HG03095 (cell line): ENCODE measurements at regions not wholly inside any gene's neighbourhood (a gene's known extent, or its start where the extent isn't known, plus 50 kb on each side); places are given as distances from the start of the nearest gene placed in this dataset.

ENCODE experiments used
- ATAC-seq: cut with Tn5 transposase; IDR thresholded peaks from one replicate; pipeline ENCODE4 v1.9.1; 2021; ENCODE audit warnings: moderate library complexity; ENCODE audit not compliant: unreplicated experiment

DNA sequence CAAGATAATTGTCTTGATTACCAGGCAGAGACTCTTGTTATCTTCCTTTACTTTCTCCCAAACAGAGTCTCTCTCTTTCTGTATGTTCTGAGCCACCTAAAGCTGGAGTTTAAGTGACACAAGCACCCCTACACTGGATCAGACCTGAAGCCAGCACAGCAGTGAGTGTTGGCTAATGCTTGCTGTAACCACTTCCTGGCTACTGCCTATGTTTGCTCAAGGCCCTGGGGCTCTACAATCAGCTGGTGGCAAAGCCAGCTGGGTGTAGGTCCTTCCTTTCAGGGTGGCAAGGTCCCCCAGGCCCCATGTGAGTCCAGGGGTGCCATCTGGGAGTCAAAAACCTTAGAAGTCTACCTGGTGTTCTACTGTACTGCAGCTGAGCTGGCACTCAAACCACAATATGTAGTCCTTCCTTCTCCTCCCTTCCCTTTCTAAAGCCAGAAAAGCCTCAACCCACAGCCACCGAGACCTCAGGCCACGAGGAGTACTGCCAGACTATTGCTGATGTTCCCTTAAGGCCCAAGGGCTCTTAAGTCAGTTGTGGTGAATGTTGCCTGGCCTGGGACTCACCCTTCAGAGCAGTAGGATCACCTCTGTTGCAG, 416.3 kb downstream of the ADRA2A start:
- no peak for ATAC-seq

DNA sequence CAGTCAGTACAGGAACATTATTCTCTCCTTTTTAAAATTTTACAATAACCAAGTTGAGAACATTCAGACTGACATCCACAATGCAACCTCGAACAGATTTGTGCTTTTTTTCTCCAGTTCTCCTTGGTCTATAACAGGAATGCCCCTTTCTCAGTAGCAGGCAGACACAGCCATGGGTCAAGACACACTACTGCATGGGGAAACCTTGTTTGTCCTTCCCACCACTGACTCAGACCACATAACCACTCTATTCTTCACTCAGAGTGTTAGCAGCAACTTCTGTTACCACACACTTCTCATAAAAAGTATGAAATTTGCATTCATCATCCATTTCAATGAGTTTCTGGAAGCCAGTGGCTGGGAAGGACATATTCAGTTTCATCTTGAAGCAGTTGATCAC, 421.7 kb downstream of the ADRA2A start:
- ATAC-seq: no peak

DNA sequence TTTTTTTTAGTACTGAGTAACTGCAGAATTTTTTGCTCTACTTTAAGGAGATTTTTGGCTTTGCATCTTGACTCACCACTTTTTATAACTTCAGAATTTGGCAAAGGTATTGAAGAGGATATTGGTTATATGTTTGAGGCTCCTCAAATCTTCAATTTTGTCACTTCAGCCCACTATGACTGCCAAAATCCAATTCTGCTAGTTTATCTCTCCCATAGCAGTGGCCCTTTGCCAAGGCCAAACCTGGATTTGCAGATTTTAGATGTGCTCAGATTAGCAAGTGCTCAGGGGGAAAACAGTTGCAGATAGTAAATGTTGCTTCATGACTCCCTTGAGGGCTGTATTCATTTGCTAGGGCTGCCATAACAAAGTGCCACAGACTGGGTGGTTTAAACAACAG, 427.5 kb downstream of the ADRA2A start:
- no peak for ATAC-seq

DNA sequence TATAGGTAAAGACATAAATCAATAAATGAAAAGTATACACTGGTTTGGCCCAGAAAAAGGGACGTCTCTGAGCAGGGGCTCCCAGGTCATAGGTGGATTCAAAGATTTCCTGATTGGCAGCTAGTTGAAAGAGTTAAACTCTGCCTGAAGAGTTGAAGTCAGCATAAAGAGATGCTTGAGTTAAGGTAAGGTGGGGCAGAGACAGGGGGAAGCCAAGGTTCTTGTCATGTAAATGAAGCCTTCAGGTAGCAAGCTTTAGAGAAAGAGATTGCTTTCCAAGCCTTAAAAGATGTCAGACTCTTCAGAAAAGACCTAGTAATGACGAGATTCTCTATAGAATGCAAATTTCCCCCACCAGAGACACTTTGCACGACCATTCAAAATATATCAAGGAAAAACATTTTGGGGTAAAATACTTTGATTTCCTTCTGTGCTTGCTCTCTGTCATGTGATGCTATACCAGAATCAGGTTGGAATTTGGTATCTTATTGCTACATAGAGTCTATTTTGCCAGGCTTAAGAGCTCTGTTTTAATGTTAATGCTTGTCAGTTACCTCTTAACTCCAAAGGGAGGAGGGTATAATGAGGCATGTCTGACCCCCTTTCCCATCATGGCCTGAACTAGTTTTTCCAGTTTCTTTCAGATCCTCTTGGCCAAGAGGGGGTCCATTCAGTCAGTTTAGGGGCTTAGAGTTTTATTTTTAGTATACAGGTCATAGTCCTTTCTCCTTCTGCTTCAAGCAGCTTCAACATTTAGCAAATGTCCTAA, 429.6 kb downstream of the ADRA2A start:
- ATAC-seq: no peak

DNA sequence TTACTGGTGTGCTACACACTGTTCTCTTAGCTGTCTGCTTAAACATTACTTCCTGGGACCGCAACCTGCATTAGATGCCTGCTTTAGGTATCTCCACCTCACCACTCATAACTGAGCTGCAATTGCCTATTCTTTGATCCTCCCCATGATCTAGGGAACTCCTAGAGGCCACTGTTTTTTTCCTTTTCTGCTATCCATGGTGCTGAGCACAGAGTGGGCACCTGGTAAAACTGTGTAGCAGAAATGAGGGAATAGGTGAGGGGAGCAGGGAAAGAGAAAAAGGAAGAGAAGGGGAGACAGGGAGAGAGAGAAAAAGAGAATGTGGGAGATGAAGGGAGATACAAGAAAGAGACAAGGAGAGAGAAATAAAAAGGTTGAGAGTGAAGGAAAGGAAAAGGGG, 434.9 kb downstream of the ADRA2A start:
- no peak for ATAC-seq

DNA sequence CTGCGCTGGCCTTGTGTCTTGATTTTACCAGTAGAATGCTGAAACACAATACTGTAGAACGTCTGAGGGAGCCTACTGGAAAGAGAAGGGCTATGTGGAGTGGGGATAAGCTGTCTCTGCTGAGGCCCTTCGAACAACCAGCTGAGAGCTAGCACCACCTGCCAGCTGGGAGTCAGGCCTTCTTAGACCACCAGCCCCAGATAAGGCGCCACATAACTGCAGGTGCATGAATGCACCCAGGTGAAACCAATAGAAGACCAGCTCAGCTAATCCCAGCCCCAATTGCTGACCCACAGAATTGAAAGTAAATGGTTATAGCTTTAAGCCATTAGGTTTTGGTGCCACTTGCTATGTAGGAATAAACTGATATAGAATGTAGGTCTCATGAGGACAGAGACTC, 438.4 kb downstream of the ADRA2A start:
- ATAC-seq: no peak

DNA sequence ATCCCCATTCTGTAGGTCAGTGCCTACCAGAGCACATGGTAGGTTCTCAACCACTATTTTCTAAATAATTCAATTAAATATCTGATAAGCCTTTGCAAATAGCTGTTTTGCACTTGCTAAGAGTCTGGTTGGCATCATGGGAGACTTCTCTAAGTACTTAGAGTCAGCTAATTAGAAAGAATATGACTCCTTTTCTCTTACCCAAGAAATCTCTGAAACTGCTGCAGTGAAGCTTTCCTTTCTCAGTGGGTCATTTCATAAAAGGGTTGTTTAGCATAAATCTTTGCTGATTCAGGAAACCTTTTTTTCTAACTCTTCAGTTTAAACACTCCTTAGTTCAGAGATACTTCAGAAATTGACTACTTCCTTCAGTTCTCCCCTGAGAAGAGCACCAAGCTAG, 438.9 kb downstream of the ADRA2A start:
- no peak for ATAC-seq

DNA sequence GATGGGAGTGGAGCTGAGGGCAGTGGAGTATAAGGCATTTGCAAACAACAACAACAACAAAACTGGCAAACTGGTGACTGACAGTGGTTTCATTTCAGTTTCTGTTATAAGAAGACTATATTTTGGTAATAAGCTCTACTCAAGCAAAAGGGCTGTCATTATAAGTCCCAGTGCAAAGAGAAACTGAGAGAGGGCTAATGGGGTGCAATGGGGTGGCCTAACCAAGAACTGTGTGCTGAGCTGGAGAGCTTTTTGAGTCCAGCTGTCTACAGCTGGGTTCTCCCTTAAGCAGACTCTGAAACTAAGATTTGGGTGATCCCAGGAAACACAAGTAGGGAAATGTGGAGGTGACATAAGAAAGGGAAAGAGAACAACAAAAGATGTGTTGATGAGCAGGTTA, 439.3 kb downstream of the ADRA2A start:
- no peak for ATAC-seq

DNA sequence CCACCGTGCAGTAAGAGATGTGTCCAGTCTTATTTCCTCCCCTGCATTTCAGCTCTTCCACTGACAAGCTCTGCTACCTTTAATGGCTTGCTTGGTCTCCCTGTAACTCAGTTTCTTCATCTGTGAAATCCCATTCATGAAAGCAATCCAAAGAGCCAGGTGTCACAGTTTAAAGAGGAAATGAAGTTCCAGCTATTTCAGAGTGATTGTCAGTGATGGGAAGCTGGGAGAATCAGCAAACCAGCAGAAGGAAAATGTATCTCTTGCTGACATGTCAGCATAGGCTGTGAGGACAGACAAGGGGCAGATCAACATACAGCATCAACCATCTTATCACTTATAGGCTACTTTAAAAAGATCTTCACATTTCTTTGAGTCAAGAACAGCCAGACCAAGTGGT, 445.3 kb downstream of the ADRA2A start:
- ATAC-seq: no peak

DNA sequence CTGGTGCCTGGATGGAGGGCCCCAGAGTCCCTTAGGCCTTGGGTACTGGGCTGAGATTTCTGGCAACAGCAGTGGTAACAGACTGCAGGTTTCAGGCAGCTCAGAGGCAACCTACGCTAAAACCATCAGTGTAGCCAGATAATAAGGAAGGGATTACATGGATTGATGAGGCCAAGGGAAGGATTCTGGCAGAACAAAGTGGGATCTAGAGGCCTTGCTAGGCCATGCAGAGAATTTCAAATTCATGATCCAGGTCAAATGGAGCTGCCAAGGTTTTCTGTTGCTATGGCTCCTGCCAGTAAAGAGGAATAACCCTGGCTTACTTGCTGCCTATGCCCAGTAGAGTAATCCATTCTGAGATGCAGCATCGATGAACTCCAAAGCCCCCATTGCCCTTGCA, 445.7 kb downstream of the ADRA2A start:
- ATAC-seq: no peak

DNA sequence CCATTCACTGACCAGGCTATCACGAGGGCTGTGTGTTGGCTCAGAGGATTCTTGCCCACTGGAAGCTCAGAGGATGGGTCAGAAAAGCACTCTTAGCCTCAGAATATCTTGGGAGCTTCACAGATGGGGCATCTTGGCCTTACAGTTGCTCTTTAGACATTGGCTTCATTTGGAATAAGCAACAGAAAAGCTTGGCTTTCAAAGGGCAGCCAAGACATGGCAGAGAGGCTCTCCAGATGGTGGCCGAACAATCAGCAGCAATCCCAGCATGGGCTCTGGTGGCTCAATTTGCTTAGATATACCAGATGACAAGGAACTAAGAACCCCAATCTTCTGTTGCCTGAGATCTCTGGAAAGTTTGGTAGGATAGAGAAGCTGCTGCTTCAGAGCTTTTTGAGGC, 446.2 kb downstream of the ADRA2A start:
- no peak for ATAC-seq

DNA sequence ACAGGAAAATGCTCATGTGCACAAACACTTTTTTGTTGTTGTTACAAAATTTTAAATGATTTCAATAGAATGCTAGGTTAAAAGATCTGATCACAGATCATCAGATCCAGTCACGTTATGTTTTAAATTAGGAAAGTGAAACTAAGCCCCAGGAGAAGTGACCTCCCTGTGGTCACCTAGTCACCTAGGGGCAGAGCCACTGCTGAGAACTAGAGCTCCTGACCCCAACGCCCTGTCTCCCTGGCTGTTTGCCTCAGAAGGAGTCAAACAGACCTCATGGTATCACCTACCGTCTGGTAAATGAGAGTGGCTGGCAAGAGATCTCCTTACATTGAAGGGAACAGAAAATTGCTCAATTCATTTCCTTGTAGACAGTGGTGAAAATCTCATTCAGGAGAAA, 447.3 kb downstream of the ADRA2A start:
- ATAC-seq: no peak

DNA sequence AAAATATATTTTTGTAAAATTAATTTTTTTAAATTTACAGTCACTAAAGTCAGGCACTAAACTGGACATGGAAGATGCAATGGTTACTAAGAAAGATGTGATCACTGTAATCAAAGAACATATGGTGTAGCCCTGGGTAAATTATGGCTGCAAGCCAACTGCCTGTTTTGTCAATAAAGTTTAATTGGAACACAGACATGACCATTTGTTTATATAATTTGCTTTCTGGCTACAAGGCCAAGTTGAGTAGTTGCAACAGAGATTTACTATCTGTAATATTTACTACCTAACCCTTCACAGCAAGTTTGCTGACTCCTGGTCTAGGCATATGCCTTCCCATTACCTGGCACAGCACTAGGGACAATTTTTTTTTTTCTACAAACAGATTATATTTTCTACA, 448.9 kb downstream of the ADRA2A start:
- ATAC-seq: no peak

DNA sequence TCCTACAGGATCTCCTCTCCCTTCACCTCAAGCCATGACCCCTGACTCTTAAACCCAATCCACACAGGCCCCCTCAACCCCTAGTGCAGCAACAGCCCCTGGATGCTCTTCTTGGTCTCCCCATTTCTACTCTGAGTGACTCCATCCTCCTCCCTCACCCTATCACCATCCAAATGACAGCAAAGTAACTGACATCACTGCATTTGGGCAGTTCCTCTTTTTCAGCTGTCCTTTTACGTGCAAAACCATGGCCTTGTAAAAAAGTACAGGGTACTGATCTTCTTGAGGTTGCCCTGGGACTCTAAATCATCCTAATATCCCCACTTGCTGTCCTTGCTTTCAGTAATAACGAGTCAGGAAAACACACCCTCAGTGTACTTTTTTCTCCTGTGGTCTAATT, 454.9 kb downstream of the ADRA2A start:
- ATAC-seq: no peak

DNA sequence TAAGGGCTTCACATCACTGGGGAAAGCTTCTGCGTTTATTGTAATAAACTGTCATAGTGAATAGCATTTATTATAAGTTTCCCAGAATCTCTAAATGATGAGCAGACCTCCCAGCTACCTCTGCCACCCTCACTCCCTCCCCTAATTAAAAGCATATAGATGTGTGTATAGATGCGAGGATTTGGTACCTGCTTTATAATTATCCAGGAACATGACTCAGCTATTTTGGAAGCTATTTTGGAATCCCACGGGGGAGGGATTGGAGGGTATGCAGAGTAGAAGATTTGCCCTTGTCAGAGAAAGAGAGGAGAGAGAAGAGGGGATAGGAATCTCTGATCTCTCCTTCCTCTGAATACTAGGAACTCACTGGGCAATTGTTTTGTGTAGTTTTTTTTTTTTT, 455.3 kb downstream of the ADRA2A start:
- ATAC-seq: no peak

DNA sequence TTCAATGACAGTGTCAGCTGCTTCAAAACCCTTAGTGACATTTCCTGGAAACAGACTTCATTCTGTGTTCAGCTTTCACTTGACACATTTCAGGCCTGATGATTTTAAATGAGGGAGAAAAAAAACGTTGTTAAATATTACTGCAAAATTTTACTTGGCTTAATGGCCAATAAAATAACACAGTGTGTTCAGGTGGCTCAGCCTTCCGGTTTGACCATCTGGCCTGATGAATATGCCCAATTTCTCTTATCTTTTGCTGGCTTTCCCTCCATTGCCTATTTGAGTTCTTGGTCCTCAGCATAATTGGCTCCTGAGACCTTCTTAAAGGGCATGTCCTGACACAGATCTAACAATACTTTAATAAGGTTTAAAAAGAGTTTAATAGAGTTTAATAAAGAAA, 462.4 kb downstream of the ADRA2A start:
- no peak for ATAC-seq

DNA sequence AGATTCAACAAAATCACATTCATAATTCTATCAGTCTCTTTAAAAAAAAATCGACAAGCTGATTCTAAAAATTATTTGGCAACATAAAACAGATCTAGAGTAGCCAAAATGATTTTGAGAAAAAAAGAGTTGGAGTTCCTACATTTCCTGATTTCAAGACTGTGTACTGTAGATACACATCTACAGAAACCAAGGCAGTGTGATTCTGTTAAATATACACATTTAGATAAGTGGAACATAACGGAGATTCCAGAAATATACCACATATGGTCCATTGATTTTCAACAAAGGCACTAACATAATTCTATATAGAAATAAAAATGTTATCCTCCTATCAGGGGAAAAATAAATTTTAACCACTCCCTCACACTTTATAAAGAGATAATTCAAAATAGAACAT, 467.0 kb downstream of the ADRA2A start:
- ATAC-seq: no peak

DNA sequence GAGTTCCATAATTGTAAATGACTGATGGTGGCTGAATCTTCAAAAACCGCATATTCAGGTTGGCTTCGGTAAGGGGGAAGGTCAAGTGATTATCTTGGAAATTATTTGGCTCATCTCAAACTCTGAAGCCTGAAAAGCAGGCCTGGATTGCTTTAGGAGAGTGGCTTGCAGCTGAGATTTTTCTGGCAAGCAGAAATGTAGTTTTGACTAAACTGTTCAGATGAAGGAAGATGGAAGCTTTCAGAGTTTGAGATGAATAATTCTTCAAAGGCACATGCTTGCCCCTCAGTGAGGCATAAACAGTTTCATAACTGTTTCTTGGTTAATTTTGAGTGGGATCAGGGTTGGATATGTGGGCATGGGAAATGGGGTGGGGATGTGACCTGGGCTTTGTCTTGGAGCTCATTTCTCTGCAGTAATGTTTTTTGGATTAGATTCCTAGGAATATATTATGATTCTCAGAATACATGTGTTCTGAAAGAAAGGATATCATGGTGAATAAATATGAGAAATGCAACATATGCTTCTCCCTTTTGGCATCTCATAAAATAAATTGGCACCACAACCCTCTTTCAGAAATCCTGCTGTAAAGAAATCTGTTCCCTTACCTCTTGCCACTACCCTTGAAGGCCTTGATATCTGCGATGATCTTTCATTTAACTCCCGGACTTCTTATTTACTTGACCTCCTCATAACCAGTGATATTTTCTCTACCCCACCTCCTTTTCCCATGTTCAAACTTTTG, 469.2 kb downstream of the ADRA2A start:
- no peak for ATAC-seq

DNA sequence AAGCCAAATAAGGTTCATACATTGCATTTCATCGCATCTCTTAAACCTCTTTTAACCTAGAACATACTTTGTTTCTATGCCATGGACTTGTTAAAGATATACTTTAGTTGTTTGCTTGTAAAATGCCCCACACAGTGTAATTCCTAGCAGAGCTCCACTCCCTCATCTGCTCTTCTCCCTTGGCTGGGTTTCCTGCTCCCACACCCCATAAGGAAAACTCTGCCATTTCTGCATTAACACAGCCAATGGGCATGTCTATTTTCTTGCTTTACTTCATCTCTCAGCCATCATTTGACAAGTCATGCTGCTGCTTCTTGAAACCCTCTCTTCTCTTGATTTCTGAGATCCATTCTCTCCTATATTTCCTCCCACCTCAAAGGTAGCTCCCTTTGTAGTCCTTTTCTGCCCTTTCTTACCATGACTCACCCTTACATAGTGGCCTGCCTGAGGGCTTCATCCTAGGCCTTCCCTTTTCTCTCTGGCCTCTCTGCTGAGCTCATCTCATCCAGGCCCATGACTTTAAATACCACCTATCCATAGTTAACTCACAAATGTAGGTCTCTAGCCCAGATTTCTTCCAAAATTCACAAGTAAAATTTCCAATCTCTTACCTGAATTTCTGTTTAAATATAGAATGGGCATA, 471.4 kb downstream of the ADRA2A start:
- no peak for ATAC-seq

DNA sequence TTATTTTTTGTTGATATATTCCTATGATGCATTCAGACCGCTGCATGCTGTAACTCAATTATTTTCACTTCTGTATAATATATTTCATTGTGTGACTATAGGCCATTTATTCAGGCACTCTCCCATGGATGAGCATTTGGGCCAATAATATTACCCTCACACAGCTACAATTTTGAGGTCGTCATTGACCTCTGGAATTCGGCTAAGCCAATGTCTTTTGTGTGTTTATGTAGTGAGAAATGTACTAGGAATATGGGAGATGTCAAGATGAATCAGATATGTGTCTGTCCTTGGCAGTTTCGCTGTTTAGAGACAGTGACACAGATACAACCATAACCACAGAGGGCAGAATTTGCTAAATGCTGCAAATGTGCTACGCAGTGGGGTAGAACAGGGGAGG, 474.2 kb downstream of the ADRA2A start:
- no peak for ATAC-seq

DNA sequence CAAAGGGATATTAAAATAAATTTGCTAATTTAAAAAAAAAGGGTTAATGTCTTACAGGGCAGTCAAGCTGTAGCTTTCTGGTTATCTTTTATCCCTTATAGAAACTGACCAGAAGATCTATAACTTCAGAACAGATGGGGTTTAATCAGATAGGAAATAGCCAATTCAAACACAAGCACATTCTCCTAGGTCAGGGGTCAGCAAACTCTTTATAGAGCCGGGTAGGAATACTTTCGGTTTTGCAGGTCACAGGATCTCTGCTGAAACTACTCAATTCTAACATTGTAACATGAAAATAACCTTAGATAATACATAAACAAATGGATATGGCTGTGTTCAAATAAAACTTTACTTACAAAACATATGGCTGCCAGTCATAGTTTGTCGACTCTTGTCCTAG, 479.8 kb downstream of the ADRA2A start:
- no peak for ATAC-seq

DNA sequence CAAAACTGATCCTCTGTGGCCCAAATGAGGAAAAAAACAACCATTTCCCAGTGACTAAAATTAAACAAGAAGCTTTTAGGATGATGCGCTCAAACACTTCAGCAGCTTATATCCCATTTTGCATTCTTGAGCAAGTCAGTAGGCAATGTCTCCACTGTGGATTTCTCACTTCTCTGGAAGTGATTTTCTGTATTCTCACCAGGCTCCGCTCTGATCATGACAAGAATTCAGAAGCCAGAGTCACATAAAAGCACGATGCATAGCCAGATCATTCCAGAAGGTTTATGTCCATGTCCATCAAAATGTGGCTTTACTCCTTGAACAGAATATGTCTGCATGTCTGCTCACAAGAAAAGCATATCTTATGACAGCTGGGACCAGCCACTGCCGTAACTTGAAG, 481.4 kb downstream of the ADRA2A start:
- ATAC-seq: no peak
